ENCODE measurements at regions not wholly inside any gene's neighbourhood (a gene's known extent, or its start where the extent isn't known, plus 50 kb on each side); places are given as distances from the start of the nearest gene placed in this dataset.

DNA sequence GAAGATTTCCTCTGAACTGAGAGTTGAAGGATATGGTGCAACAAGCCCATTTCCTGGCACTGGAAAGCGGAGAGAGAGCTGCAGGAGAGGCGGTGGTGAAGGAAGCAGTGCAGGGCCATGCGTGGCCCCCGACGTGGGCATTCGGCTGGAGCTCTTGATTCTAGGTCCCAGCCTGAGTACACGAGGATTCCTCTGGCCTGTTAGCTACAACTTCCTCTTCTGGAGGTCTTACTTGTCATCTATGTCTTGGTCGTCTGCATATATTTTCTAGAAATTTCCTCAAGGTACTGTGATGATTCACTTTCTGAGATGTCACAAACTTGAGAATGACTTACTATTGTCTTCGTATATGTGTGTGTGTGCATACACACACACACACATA, 59.2 kb upstream of the JAZF1 start:
- TF ChIP-seq, protein P1, sequence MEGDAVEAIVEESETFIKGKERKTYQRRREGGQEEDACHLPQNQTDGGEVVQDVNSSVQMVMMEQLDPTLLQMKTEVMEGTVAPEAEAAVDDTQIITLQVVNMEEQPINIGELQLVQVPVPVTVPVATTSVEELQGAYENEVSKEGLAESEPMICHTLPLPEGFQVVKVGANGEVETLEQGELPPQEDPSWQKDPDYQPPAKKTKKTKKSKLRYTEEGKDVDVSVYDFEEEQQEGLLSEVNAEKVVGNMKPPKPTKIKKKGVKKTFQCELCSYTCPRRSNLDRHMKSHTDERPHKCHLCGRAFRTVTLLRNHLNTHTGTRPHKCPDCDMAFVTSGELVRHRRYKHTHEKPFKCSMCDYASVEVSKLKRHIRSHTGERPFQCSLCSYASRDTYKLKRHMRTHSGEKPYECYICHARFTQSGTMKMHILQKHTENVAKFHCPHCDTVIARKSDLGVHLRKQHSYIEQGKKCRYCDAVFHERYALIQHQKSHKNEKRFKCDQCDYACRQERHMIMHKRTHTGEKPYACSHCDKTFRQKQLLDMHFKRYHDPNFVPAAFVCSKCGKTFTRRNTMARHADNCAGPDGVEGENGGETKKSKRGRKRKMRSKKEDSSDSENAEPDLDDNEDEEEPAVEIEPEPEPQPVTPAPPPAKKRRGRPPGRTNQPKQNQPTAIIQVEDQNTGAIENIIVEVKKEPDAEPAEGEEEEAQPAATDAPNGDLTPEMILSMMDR (IDR thresholded peaks at IDR 0.05; ENCODE audit: poor library complexity) = no peak
- TF ChIP-seq EZH2phosphoT487 (IDR thresholded peaks at IDR 0.05; ENCODE audit: low read depth, severe bottlenecking, unreplicated experiment) = no peak
- TF ChIP-seq EZH2 (IDR thresholded peaks at IDR 0.05; ENCODE audit: borderline replicate concordance) = no peak

Data from hepatocyte (in vitro differentiated cells).